ENCODE measurements at regions not wholly inside any gene's neighbourhood (a gene's known extent, or its start where the extent isn't known, plus 50 kb on each side); places are given as distances from the start of the nearest gene placed in this dataset.
"Not testable (repeated sequence)": the region's sequence is repeated elsewhere in the genome, so short reads cannot be mapped to it uniquely, and the experiment has no call there.

DNA sequence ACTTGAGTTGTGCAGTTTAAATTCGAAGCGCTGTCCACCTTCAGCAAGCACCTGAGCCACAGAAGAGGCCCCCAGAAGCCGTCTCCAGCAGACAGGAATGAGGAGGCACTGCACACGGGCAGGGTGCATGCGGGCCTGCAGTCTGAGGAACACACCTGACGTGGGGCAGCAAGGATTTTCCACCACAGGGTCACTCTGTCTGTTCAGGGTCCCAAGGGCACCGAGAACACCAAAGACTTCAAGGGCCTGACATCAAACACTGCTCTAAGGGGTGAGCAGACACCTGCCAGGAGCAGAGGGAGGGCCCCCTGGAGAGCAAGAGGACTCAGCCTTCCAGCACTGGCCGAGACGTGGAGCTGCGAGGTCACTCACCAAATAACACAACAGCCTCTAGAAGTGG is 99.7 kb upstream of the C14orf180 start:
- no peak for DNase-seq (ENCODE audit: low read depth in 2 of 2)

DNA sequence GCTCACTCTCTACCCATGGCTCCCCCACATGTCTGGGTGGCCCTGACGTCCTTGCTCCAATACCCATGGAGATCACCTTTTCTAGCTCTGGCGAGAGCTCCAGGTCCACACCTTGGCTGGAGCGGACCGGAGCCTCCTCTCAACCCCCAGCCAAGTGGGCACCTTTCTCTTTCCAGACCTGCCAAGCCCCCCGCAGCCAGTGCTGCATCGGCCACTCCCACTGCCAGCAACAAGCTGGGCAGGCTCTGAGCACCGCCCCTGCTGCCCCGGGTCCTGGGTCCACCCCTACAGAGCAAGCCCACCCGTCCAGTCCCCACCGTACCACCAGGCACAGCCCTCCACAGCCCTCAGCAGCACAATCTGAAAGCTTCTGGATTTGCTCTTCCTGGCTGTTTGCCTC is 98.2 kb upstream of the C14orf180 start:
- no peak for DNase-seq (ENCODE audit: low read depth in 2 of 2)

DNA sequence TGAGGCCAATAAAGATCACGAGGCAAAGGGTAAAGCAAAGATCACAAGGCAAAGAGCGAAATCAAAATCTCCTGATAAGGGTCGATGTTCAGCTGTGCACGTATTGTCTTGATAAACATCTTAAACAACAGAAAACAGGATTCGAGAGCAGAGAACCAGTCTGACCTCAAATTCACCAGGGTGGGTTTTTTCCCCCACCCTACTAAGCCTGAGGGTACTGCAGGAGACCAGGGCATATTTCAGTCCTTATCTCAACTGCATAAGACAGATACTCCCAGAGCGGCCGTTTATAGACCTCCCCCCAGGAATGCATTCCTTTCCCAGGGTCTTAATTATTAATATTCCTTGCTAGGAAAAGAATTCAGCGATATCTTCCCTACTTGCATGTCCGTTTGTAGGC is 97.5 kb upstream of the C14orf180 start:
- not testable (repeated sequence) for DNase-seq (ENCODE audit: low read depth in 2 of 2)

DNA sequence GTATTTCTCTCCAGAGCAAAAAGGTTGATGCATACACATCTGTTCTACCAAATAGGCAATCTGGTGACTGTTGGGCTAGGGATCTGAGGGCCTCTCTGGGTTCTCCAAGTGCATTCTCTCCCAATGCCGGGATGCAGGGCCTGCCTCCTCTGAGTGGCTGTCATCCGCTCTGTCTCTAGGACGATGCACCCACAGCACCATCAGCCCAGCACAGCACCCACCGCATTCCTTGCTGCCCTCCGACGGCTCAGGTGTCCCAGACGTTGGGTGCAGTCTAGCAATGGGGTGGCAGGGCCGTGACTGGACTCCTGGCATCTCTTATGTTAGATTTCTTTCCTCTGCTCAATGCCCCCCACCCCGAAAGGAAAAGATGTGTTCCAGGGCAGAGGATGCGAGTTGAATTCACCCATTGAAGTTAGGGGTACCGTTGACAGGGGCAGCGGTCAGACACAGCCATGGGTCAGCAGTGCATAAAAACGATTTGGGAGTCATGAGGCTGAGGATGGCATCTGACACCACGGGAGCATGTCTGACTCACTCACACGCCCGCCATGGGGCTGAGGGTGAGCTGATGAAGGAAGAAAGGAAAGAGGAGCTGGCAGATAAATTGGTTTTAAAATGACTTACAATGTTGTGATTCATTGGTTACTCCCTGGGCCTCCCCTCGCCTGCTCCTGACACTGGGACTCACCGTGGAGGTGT is 93.2 kb upstream of the C14orf180 start:
- DNase-seq (ENCODE audit: low read depth in 2 of 2): no peak

DNA sequence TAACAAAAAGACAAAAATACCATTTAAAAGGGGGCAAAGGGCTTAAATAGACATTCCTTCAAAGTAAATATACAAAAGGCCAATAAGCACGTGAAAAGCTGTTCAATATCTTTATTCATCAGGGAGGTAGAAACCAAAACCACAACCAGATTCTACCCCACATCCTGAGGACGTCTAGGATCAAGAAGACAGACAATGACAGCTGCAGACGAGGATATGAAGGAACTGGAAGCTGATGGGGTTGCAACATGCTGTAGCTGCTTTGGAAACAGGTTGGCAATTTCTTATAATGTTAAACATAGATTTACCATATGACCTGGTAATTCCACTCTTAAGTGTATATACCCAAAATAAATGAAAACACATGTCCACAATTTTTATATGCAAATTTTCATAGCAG is 85.1 kb upstream of the C14orf180 start:
- DNase-seq (ENCODE audit: low read depth in 2 of 2): no peak

DNA sequence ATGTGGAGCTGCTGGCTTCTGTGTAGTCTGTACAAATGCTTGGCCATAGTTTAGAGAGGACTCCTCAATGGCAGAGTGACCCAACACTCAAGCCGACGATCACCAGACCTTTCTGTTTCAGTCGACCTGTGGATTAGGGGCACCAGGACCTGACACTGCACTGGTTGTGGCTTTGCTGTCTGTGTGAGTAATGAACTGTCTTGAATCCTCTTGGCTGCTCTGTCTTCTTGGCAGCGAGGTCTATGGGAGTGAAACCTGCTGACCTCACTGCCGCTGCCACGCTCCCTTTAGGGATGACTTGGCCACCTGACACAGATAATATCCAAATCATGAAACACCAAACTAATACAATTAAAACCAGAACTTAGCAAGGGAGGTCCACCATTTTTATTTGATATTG is 83.5 kb upstream of the C14orf180 start:
- no peak for DNase-seq (ENCODE audit: low read depth in 2 of 2)

DNA sequence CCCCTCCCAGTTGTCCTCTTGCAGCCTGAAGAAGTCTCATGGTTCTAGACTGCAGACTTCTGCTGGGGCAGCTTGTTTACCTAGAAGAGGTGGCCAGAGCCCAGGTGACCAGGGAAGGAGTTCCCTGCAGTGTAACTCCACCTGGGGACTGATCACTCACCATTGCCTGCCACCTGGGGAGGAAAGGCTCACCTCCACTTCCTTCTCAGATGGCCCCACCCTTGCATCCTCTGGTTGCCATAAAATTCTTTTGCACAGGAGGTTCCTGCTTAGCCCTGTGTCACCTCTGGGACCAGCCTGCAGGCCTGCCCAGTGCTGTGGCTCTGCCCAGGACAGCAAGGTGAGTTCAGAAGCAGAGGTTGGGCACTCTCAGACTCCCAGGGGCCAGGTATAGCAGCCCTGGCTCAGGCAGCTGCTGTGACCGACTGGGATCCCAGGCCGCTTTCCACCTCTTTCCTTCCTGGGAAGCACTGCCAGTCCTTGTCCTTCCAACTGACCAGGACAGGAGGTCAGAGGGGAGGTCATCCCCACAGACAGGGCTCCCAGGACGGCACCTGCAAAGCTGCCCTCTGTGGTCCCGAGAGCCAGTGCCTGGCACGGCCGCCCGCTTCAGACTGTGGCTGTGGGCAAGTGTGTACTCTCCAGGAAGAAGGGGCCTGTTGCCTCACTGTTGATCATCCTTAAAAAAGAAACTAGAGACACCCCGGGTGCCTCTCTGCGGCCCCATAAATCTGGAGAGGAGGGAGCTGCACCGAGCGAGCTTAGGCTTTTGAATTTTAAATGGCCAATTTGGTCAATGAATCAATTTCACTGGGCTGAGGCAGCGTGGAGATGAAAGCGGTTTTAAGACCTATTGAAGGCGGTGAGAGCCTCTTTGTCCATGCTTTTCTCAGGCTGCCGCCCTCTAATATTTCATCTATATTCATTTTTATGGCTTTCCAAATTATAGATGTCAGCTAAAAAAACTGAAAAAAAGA is 79.5 kb upstream of the C14orf180 start:
- no peak for DNase-seq (ENCODE audit: low read depth in 2 of 2)

DNA sequence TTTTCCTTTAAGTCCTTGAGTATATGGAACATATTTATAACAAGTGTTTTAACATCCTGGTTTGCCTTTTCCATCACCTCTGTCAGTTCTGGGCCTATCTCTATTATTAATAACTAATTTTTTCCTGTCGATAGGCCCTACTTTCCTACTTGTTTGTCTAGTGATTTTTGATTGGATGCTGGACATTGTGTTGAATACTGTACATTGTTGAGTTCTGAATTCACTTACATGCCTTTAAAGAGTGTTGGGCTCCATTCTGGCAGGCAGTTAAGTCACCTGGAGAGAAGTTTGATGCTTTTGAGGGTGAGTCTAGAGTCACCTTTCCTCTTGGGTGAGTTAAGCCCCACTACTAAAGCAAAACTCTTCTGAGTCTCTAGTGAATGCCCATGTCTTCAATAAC is 77.5 kb upstream of the C14orf180 start:
- DNase-seq (ENCODE audit: low read depth in 2 of 2): no peak

DNA sequence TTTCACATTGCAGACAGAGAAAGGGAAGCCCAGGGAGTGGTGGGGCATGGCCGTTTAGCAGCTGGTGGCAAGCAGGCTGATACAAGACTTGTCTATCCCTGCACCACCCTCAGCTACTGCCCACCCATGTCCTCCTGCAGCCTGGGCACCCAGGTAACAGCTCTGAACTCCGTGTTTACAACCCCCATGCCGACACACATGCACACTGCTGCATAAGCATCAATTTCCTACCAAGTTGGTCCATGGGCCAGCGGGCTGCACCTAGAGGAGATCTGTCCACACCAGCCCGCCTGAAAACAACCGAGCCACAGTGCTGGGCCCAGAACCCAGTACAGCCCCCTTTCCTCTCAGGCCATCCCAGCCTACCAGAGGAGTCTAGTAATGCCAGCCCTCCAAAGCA is 75.9 kb upstream of the C14orf180 start:
- DNase-seq (ENCODE audit: low read depth in 2 of 2): no peak

DNA sequence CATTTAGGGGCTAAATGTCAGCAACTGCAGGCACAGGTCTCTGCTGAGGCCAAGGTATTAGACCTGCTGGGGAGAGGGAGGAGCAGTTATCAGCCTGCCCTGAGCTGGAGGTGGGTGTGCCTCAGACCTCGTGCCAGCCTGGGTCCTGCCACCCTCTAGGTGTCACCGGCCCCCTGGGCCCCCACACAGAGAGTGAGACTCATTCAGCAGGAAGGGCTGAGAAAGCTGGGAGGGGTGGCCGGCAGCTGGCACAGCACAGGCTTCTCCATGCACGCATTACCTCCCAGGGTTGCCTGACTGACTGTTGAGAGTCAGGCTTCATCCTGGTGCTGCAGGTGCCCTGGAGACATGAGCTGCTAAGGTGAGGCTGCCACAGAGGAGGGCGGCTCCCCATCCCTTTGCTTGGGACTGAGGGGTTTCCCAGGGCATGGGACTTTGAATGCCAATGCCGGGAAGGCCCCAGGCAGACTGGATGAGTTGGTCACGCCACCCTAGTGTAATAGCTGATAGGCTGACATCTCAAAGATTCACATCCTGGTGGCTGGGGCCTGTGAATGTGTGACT is 75.3 kb upstream of the C14orf180 start:
- DNase-seq (ENCODE audit: low read depth in 2 of 2): no peak

DNA sequence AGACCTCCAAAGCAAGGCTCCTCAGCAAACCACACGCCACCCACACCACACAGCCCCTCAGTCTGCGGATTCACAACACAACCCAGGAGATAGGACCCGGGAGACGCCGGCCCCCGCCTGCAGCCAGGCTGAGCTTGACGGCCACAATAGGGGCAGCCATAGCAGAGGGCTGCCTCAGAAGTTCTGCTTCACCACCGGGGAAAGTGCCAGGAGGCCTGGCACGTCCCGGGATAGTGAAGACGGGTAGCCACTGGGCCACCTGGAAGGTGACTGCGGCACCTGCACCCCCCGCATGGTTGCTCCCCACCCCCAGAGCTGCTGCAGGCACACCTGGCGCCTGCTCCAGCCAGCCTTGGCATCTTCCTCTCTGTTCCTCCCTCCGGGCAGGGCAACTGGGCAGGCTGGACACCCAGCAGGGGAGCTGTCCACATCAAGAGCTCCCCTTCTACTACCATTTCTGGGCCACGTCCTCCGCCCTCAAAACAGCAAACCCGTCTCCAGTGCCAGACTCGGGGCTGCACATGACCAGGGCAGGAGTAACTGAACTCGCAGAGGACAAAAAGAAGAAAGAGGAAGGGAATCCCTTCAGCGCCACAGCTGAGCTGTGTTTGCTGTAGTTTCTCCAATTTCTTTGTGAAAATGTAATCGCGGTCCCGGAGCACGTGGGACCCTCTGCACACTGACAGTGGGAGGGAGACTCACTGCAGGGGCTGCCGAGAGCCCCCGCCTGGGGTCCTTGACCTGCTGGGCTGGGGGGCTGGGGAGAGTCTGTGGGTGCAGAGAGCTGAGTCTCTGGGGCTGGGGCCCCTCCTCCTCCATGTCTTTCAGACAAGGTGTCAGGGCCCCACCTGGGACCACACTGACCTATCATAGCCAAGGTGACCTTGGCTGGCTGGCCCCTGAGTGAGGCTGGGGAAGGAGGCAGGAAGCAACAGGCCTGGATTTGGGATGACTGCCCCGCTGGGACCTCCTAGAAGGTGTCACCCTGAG is 74.2 kb upstream of the C14orf180 start:
- DNase-seq (ENCODE audit: low read depth in 2 of 2): no peak

DNA sequence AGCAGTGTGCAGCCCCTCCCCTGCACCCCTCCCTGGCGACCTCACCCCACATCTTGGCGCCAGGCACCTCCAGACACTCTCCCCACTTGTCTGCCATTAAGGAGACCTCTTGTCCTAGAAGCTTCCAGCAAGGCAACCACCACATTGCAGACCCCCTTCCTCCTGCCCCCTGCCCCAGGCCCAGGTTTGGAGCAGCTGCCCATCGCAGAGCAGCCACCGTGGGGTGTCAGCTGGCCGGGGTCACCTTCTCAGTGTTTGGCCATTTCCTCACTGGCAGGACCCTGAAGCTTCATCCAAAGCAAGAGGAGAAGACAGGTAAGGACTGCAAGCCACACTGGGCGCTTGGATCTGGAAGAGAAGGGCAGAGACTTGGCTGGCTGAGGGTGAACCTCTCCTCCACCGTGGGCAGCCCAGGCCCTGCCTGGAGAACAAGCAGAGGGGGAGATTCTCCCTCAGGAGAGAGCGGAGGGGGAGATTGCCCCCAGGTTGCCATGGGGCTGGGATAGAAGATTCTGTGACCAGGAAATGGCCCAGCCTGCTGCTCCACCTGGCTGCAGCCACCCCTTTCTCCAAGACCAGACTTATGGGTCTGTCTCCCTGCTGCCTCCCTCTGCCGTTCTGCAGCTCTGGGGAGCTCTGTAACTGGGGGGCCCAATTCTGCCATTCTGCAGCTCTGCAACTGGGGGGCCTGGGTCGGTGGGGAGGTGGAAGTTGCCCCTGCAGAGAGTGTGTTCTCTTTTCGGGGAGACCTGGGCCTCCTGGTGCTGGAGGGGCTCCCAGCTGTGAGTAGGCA is 72.9 kb upstream of the C14orf180 start:
- DNase-seq (ENCODE audit: low read depth in 2 of 2): no peak

DNA sequence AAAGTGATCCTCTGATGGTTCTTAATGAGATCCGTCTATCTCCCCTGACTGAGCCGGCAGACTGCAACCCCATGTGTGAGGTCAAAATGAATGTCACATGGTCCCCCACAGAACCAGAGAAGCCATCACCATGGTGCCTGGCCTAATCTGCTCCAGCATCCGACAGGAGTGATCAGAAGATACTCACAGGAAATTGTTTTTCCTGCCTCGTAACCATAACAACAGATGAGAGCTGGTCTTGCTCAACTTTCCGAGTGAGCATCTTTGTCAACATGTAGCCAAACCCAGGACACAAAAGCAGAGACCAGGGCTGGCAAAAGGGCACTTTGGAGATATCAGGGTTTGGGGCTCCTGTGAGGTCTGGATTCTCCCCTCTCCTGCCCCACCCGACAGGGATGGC is 72.1 kb upstream of the C14orf180 start:
- no peak for DNase-seq (ENCODE audit: low read depth in 2 of 2)

DNA sequence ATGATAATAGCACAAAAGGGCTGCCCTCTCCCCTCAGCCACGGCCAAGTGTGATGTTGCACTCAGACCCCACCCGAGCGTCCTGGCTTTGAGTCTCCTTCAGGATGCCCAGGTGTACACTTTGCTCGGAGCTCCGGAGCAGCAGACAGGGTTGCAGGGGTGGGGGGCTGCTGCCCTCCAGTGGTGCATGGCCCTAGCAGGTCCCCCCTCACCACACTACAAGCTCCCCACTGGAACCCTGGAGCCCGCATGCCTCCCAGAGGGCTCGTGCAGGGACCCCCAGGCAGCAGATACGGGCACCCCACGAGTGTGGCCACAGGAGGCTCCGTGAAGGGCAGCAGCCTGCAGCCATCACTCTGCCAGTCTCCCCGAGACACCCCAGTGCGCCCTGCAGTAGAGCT is 69.9 kb upstream of the C14orf180 start:
- DNase-seq (ENCODE audit: low read depth in 2 of 2): no peak

DNA sequence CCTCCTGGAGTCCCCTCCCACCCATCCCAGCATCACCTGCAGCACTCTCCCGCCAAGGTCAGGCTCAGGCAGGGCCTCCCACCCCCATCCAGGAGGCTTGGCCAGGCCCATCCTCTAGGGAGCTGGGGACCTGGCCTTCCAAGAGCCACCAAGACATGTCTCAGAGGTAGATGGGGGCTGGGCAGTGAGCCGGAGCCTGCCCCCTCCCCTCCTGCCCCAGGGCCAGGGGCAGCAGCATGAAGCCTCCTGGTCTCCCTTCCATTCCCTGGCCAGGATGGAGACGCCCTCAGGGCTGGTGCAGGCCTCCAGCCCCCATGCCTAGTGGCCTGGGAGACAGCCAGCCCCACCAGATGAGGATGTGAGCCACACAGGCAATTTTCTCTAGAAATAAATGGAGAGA is 69.3 kb upstream of the C14orf180 start:
- no peak for DNase-seq (ENCODE audit: low read depth in 2 of 2)

DNA sequence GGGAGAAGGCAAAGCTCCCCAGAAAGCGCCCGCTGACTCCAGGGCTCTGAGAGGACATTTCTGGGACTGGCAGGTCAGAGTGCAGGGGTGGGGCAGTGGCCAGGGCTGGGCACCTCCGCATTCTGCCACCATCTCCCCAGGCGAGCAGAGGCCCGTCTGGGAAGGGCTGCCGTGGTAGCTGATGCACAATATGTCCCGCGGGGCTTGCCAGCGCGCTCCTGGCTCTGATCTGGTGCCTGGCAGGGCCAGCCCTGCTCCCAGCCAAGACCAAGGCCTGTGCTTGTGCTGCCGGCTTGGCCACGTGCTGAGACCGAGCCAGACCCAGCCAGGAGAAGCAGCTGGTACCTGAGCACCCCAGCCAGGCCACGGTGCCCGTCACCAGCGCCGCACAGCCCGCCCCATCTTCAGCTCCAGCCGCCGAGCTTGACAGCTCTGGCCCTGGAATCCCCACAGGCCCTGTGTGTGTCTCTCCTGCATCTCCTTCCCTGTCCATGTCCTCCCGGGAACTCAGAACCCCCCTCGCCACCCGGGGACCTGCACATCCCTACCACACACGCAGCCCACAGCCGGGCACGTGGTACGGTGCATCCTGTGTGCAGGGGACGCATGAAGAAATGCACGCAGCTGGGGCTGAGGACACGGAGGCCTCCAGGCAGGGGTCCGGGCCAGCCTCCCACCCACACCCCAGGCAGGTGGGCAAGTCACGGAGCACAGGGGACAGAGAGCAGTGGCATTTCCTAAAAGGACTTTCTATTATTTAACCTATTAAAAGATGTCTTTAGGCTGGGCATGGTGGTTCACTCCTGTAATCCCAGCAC is 68.6 kb upstream of the C14orf180 start:
- DNase-seq (ENCODE audit: low read depth in 2 of 2): no peak

DNA sequence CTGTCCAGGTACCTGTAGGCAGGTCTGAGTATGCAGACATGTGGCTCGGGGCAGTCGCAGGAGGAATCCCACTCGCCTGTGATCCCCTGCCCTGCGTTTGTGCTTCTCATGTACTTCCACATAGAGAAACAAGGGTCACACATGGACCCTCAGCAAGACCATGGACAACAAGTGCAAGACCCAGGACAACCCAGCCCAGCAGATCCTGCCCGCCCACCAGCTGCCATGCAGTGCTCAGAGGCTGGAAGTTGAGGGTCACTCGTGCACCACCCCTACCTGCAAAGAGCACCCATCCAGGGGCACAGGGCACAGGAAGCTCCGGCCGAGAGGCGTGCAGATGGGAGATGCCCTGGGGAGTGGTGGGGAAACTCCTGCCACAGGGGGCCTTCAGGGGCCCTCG is 67.5 kb upstream of the C14orf180 start:
- no peak for DNase-seq (ENCODE audit: low read depth in 2 of 2)

DNA sequence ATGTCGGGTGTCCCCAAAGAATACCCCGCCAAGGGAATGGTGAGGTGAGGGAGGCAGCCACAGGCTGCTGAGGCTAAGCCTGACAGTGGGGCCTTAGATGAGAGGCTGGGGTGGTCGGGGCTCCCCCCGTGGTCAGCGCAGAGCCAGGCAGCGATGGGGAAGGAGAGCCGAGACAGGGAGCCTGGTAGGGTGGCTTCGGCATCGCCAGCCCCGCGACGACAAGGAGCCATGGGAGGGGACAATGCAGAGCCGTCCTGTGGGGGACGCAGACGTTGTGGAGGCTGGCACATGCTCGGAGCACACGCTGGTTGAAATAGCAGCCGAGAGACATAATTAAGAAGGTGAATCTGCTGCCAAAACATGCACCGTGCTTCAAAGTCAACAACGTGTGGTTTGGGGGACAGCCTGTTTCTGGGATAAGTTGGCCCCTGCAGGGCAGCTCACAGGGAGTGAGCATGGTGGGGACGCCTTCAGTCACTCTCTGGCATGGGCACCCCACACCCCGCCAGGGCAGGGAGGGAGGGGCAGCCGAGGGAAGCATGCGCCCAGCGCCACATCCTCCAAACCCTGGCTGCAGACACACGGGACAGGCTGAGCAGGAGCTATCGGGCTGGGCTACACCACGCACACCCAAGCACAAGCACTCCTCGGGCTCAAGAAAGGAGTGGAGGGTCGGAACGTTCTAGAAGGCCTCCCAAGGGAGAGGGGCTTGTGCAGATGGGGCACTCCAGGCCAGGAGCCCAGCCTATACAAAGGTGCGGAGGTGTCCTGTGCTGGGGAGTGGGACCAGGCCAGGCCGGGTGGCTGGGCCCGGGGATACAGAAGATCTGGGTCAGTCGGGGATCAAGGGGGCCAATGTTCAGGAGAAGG is 66.6 kb upstream of the C14orf180 start:
- DNase-seq (ENCODE audit: low read depth in 2 of 2): no peak

DNA sequence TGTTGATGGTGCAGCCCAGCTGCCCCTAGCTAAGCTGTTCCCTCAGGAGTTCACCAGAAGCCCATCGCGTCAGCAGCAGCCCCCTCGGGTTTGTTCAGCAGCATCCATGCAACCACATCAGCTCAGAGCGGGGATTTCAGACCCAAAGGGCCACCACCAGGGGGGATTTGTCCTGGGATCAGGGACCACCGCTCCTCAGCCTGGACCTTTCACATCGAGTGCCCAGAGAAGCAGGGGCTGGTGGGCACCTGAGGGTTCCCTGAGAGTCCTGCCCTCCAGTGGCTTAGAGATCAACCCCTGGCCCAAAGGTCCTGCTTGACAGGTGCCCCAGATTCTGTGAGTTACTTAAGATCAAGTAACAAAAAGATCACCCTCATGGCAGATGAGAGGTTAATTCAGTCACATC is 65.9 kb upstream of the C14orf180 start:
- DNase-seq (ENCODE audit: low read depth in 2 of 2): no peak

Data from activated CD8-positive, alpha-beta memory T cell treated with anti-CD3 and anti-CD28 coated beads for 4 hours (primary cell).